Thyroid gland (tissue), 4 donors: ENCODE measurements at regions not wholly inside any gene's neighbourhood (a gene's known extent, or its start where the extent isn't known, plus 50 kb on each side); places are given as distances from the start of the nearest gene placed in this dataset.

ENCODE experiments used
- CTCF ChIP-seq, 6 experiments: fragments of 200-600 bp in 3 of 6; fragments of 450-650 bp in 3 of 6; sonication (generic) in 3 of 6; IDR thresholded peaks; one replicate each; pipeline ENCODE4 v1.5.1; 2016 to 2019; ENCODE audit warnings: antibody characterized with exemption in 6 of 6, mild to moderate bottlenecking in 2 of 6, inconsistent platforms in 1 of 6, moderate library complexity in 1 of 6
- POLR2A ChIP-seq, 2 donors: fragments of 450-650 bp; IDR thresholded peaks; one replicate each; pipeline ENCODE4 v1.6.1; 2017; ENCODE audit warnings: antibody characterized with exemption in 2 of 2, mild to moderate bottlenecking in 2 of 2, moderate library complexity in 1 of 2

GRCh38 chr6:79764747-79765146 is 133.6 kb downstream of the SH3BGRL2 start:
- TF ChIP-seq CTCF (IDR thresholded peaks at IDR 0.05) (no peak), POLR2A (IDR thresholded peaks at IDR 0.05) (no peak)
